ENCODE measurements at regions not wholly inside any gene's neighbourhood (a gene's known extent, or its start where the extent isn't known, plus 50 kb on each side); places are given as distances from the start of the nearest gene placed in this dataset.

- no peak for TF ChIP-seq POLR2AphosphoS5 (IDR thresholded peaks at IDR 0.05; ENCODE audit: low read depth)
- no peak for TF ChIP-seq CTCF (IDR thresholded peaks at IDR 0.05; ENCODE audit: insufficient read depth, low read length)
- TF ChIP-seq SPI1 (IDR thresholded peaks at IDR 0.05; ENCODE audit: borderline replicate concordance, low read depth) = no peak
- TF ChIP-seq REST (IDR thresholded peaks at IDR 0.05; ENCODE audit: insufficient replicate concordance, low read depth) = no peak
Observed at GRCh38 chr6:166032366-166033200, 135.1 kb downstream of the TBXT start.

Measured in HL-60 (cell line).